SU-DHL-6 (cell line): ENCODE measurements at regions not wholly inside any gene's neighbourhood (a gene's known extent, or its start where the extent isn't known, plus 50 kb on each side); places are given as distances from the start of the nearest gene placed in this dataset.

Experiments used
- H2AFZ ChIP-seq: fragments of 200-600 bp; sonication (generic); 2 replicates; pipeline ENCODE4 v1.6.1; 2014; ENCODE audit warnings: low read depth, mild to moderate bottlenecking, moderate library complexity, mixed read lengths, antibody characterized with exemption, low read length; ENCODE audit not compliant: severe bottlenecking
- H3F3A ChIP-seq: fragments of 200-600 bp; shearing (Covaris generic); 2 replicates; pipeline ENCODE4 v1.6.0; 2016; ENCODE audit warnings: antibody characterized with exemption, mild to moderate bottlenecking; ENCODE audit not compliant: insufficient read depth
- H3K27ac ChIP-seq: fragments of 200-600 bp; sonication (generic); 2 replicates; pipeline ENCODE4 v1.5.1; 2016; ENCODE audit warnings: low read depth, mild to moderate bottlenecking, low read length, moderate library complexity, mixed read lengths
- H3K27me3 ChIP-seq: fragments of 200-600 bp; sonication (generic), shearing (Covaris generic); 2 replicates; pipeline ENCODE4 v1.6.0; 2014; ENCODE audit warnings: mild to moderate bottlenecking, low read length
- H3K36me3 ChIP-seq: fragments of 200-600 bp; sonication (generic); 2 replicates; pipeline ENCODE4 v1.6.1; 2014; ENCODE audit warnings: mild to moderate bottlenecking, low read length, mixed read lengths
- H3K4me2 ChIP-seq: fragments of 300-600, 200-600 bp; shearing (Covaris generic), sonication (generic); 2 replicates; pipeline ENCODE4 v1.6.0; 2014; ENCODE audit warnings: low read length, low read depth, mild to moderate bottlenecking; ENCODE audit not compliant: poor library complexity, severe bottlenecking
- H3K4me3 ChIP-seq: fragments of 200-600 bp; sonication (generic); 2 replicates; pipeline ENCODE4 v1.5.1; 2014; ENCODE audit warnings: antibody characterized with exemption, low read length, mild to moderate bottlenecking, mixed read lengths; ENCODE audit not compliant: insufficient read depth, poor library complexity, severe bottlenecking
- H3K79me2 ChIP-seq: fragments of 200-600 bp; sonication (generic); 2 replicates; pipeline ENCODE4 v1.6.1; 2014; ENCODE audit warnings: mild to moderate bottlenecking, low read length, moderate library complexity; ENCODE audit not compliant: insufficient read depth
- H3K9ac ChIP-seq: fragments of 200-600 bp; sonication (generic); 2 replicates; pipeline ENCODE4 v1.7.0; 2014; ENCODE audit warnings: mild to moderate bottlenecking, low read length
- H3K9me2 ChIP-seq: fragments of 200-600 bp; sonication (generic); replicated peaks from 2 replicates; pipeline ENCODE4 v1.6.1; 2014; ENCODE audit warnings: low read length; ENCODE audit not compliant: insufficient read depth
- H3K9me3 ChIP-seq: fragments of 200-600 bp; sonication (generic); 2 replicates; pipeline ENCODE4 v1.6.1; 2014; ENCODE audit warnings: low read length, mixed read lengths; ENCODE audit not compliant: insufficient read depth
- H4K20me1 ChIP-seq: fragments of 200-600 bp; sonication (generic); 2 replicates; pipeline ENCODE4 v1.6.1; 2014; ENCODE audit warnings: low read depth, mild to moderate bottlenecking, antibody characterized with exemption, low read length, moderate library complexity, mixed read lengths
- EZH2phosphoT487 ChIP-seq: fragments of 200-600 bp; sonication (generic), shearing (Covaris generic); conservative IDR thresholded peaks from 2 replicates; pipeline ENCODE4 v1.6.1; 2018; ENCODE audit warnings: mild to moderate bottlenecking, antibody characterized with exemption, low read length, moderate library complexity, mixed read lengths
- TF ChIP-seq, protein P1 (sequence below): fragments of 200-600 bp; sonication (generic); IDR thresholded peaks from one replicate; pipeline ENCODE4 v1.5.1; 2017; ENCODE audit warnings: antibody characterized with exemption, mild to moderate bottlenecking, low read length, moderate library complexity; ENCODE audit not compliant: insufficient read depth, poor library complexity, severe bottlenecking

DNA sequence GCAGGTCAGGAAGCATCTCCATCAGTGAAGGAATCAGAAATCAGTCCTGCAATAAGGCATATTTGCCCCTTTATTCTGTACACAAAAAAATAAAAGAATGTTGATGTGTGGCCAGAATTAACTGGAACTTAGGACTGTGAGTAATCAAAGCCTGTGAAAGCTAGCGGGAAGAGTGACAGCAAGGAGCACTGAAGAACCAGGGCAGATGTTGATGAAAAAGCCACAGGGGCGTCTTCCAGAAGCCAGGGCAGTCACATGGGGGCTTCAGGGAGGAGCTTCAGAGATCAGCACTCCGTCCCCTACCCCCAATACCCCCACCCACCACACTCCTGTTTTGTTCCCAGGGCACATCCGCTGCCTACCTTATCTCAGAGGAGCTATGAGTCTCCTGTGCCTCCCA, 502.8 kb downstream of the AJAP1 start:
- Histone ChIP-seq H2AFZ (no peak overlapping the region), H3K27me3 (no peaks in the 10 kb centered on the region)
- TF ChIP-seq, protein P1, sequence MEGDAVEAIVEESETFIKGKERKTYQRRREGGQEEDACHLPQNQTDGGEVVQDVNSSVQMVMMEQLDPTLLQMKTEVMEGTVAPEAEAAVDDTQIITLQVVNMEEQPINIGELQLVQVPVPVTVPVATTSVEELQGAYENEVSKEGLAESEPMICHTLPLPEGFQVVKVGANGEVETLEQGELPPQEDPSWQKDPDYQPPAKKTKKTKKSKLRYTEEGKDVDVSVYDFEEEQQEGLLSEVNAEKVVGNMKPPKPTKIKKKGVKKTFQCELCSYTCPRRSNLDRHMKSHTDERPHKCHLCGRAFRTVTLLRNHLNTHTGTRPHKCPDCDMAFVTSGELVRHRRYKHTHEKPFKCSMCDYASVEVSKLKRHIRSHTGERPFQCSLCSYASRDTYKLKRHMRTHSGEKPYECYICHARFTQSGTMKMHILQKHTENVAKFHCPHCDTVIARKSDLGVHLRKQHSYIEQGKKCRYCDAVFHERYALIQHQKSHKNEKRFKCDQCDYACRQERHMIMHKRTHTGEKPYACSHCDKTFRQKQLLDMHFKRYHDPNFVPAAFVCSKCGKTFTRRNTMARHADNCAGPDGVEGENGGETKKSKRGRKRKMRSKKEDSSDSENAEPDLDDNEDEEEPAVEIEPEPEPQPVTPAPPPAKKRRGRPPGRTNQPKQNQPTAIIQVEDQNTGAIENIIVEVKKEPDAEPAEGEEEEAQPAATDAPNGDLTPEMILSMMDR = no peak
- no peak for TF ChIP-seq EZH2phosphoT487

DNA sequence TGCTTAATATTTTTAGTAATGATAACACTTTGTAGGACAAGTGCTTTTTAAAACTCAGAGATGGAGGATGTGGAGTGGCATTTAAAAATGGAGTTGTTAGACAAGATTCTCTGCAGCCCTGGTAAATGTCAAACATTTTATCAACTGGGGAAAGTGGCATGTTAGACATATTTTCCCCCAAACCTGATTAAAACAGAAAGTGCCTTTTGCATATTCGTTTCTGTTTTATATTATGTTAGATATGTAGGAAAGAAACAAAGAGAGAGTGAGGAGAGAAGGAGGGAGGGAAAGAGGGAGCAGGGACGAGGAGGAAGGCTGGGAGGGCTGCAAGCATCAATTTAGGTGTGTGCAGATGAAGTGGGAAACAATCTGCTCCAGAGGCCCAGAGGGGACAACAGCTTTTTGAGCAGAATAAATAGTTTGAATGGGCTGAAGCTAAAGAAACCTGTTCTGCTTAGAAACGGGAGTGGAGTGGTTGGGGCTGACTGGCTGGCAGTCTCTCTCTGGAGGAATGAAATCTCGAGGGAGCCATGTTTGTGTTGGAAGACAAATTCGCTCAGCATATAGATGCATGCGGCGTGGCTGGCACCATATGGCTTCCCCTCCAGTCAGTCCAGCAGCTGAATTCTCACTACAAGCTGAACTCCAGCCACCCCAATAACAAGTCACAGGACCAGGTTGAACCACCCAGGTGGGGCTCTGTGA, 502.2 kb downstream of the AJAP1 start:
- Histone ChIP-seq H3K9ac (no peak overlapping the region), H3K9me2 (no peaks in the 10 kb centered on the region), H3K36me3 (no peaks in the 10 kb centered on the region), H3F3A (no peaks in the 10 kb centered on the region), H4K20me1 (no peaks in the 10 kb centered on the region), H3K79me2 (no peaks in the 10 kb centered on the region), H2AFZ (no peak overlapping the region), H3K9me3 (no peaks in the 10 kb centered on the region), H3K27ac (no peak overlapping the region), H3K4me3 (no peak overlapping the region), H3K4me2 (no peak overlapping the region), H3K27me3 (no peaks in the 10 kb centered on the region)
- TF ChIP-seq, protein P1 = no peak
- TF ChIP-seq EZH2phosphoT487 = no peak

More for the DNA sequence above, 502.8 kb downstream of the AJAP1 start:
- no peaks in the 10 kb centered on the region for H3K79me2 ChIP-seq
- no peaks in the 10 kb centered on the region for H3K36me3 ChIP-seq
- no peak overlapping the region for H3K9ac ChIP-seq
- H3K9me3 ChIP-seq = no peaks in the 10 kb centered on the region
- H3K27ac ChIP-seq = no peak overlapping the region
- H3K4me2 ChIP-seq = no peak overlapping the region
- no peaks in the 10 kb centered on the region for H3F3A ChIP-seq
- no peaks in the 10 kb centered on the region for H4K20me1 ChIP-seq
- H3K9me2 ChIP-seq = no peaks in the 10 kb centered on the region
- H3K4me3 ChIP-seq = no peak overlapping the region

DNA sequence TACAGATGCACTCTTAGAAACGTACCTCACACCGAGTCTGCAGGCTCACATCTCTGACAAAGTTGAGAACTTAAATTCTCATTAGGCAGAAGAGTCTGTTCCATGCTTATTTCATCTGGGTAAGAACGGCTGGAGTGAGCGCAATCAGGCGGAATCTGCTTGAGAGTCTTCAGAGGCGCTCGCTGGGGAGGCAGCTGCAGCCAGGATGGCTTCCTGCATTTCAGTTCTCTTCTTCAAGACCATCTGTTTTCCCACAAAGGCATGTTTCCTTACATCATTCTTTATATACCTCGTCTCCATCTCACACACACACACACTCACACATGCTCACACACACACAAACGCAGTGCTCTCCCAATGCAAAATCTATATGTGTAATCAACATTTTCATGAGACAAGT, 497.1 kb downstream of the AJAP1 start:
- H4K20me1 ChIP-seq = no peaks in the 10 kb centered on the region
- no peak overlapping the region for H2AFZ ChIP-seq
- no peaks in the 10 kb centered on the region for H3K9me2 ChIP-seq
- no peak overlapping the region for H3K27ac ChIP-seq
- no peak for TF ChIP-seq EZH2phosphoT487
- TF ChIP-seq, protein P1 = no peak
- no peaks in the 10 kb centered on the region for H3K79me2 ChIP-seq
- H3K27me3 ChIP-seq = no peaks in the 10 kb centered on the region
- no peaks in the 10 kb centered on the region for H3K36me3 ChIP-seq
- H3F3A ChIP-seq = no peaks in the 10 kb centered on the region
- H3K4me3 ChIP-seq = no peak overlapping the region
- no peak overlapping the region for H3K4me2 ChIP-seq
- H3K9ac ChIP-seq = no peak overlapping the region
- H3K9me3 ChIP-seq = no peaks in the 10 kb centered on the region
